ENCODE measurements at regions not wholly inside any gene's neighbourhood (a gene's known extent, or its start where the extent isn't known, plus 50 kb on each side); places are given as distances from the start of the nearest gene placed in this dataset.
A peak's percentile ranks its signal among the peaks of the same experiment; 100 is the strongest.

- DNase-seq = no peak
These were observed 280.9 kb downstream of the HRH4 start for GRCh38 chr18:24741321-24741720.

GRCh38 chr18:24741965-24742724 lies 281.7 kb downstream of the HRH4 start:
- no peak for DNase-seq

- DNase-seq = no peak
These were observed 294.3 kb downstream of the HRH4 start for GRCh38 chr18:24754583-24755253.

- DNase-seq = no peak
These were observed 295.9 kb downstream of the HRH4 start for GRCh38 chr18:24756385-24756784.

GRCh38 chr18:24757134-24757533 lies 296.7 kb downstream of the HRH4 start:
- DNase-seq = no peak

- DNase-seq = no peak
These were observed 301.3 kb downstream of the HRH4 start for GRCh38 chr18:24761765-24762164.

- DNase-seq = no peak
These were observed 302.1 kb downstream of the HRH4 start for GRCh38 chr18:24762511-24762910.

- no peak for DNase-seq
These were observed 303.5 kb downstream of the HRH4 start for GRCh38 chr18:24763765-24764513.

- DNase-seq = no peak
These were observed 304.3 kb downstream of the HRH4 start for GRCh38 chr18:24764766-24765165.

GRCh38 chr18:24766376-24766775 lies 305.9 kb downstream of the HRH4 start:
- DNase-seq = no peak

- no peak for DNase-seq
These were observed 310.0 kb downstream of the HRH4 start for GRCh38 chr18:24770311-24771024.

- DNase-seq = no peak
These were observed 310.9 kb downstream of the HRH4 start for GRCh38 chr18:24771300-24771699.

- DNase-seq = no peak
These were observed 312.7 kb downstream of the HRH4 start for GRCh38 chr18:24773101-24773500.

- DNase-seq = no peak
These were observed 315.6 kb downstream of the HRH4 start for GRCh38 chr18:24776019-24776418.

GRCh38 chr18:24778810-24779418 lies 318.5 kb downstream of the HRH4 start:
- no peak for DNase-seq

GRCh38 chr18:24782566-24782965 lies 322.1 kb downstream of the HRH4 start:
- no peak for DNase-seq

- DNase-seq = no peak
These were observed 324.6 kb downstream of the HRH4 start for GRCh38 chr18:24785019-24785418.

GRCh38 chr18:24786027-24786426 lies 325.6 kb downstream of the HRH4 start:
- DNase-seq = peak; percentile 52

- DNase-seq = peak; percentile 69
These were observed 329.9 kb downstream of the HRH4 start for GRCh38 chr18:24790347-24790746.

- peak; percentile 96 for DNase-seq
These were observed 331.5 kb downstream of the HRH4 start for GRCh38 chr18:24791751-24792545.

- DNase-seq = no peak
These were observed 333.3 kb downstream of the HRH4 start for GRCh38 chr18:24793742-24794141.

- no peak for DNase-seq
These were observed 334.7 kb downstream of the HRH4 start for GRCh38 chr18:24795129-24795528.

Measured in NCI-H69 (cell line).